IMR-90 (cell line): ENCODE measurements at regions not wholly inside any gene's neighbourhood (a gene's known extent, or its start where the extent isn't known, plus 50 kb on each side); places are given as distances from the start of the nearest gene placed in this dataset.

Source experiments
- ATAC-seq: fragments of 200-7000 bp; cut with Tn5 transposase; 2 replicates; pipeline ENCODE4 v1.9.1; 2020; ENCODE audit warnings: low read depth, mild to moderate bottlenecking, moderate library complexity
- BruUV-seq: library from RNA; stranded (reverse); fragments of 400-500 nt; replicated peaks from 2 replicates; lab custom pipeline; 2021; lab: Mats Ljungman, UMichigan
- CTCF ChIA-PET: fragments of 300-600 bp; formaldehyde crosslinking; extraction: SDS; loops from one replicate; lab custom pipeline; 2021; ENCODE audit warnings: antibody characterized with exemption; lab: Yijun Ruan, JAX
- POLR2A ChIA-PET: fragments of 300-600 bp; sonication (Branson Sonifier 250); formaldehyde crosslinking; loops from one replicate; lab custom pipeline; 2022; ENCODE audit warnings: antibody characterized with exemption; ENCODE audit not compliant: unreplicated experiment; lab: Charles Lee
- DNase-seq: peaks from one replicate; pipeline ENCODE4 v3.0.0; 2013
- H2AFZ ChIP-seq: replicated peaks from 2 replicates; pipeline ENCODE3; 2013; ENCODE audit warnings: low read length, mild to moderate bottlenecking; ENCODE audit not compliant: poor library complexity
- H2AK5ac ChIP-seq: 2 replicates; pipeline ENCODE4 v1.6.1; 2013; ENCODE audit warnings: low read depth, low read length, inconsistent platforms
- H2AK9ac ChIP-seq: replicated peaks from 2 replicates; pipeline ENCODE3; 2013; ENCODE audit warnings: mild to moderate bottlenecking, low read depth, low read length, moderate library complexity; ENCODE audit not compliant: poor library complexity
- H2BK120ac ChIP-seq: 2 replicates; pipeline ENCODE4 v1.6.1; 2013; ENCODE audit warnings: low read depth, low read length, inconsistent platforms
- H2BK15ac ChIP-seq: 3 replicates; pipeline ENCODE4 v1.6.1; 2013; ENCODE audit warnings: low read depth, low read length, inconsistent platforms
- H2BK20ac ChIP-seq: 2 replicates; pipeline ENCODE4 v1.6.1; 2013; ENCODE audit warnings: low read depth, mild to moderate bottlenecking, inconsistent platforms, low read length, moderate library complexity
- H2BK5ac ChIP-seq: 2 replicates; pipeline ENCODE4 v1.6.1; 2013; ENCODE audit warnings: mild to moderate bottlenecking, low read depth, low read length, inconsistent platforms; ENCODE audit not compliant: poor library complexity, severe bottlenecking
- H3K14ac ChIP-seq: replicated peaks from 2 replicates; pipeline ENCODE4 v1.6.1; 2013; ENCODE audit warnings: low read depth, low read length, inconsistent platforms
- H3K18ac ChIP-seq: 2 replicates; pipeline ENCODE4 v1.6.1; 2013; ENCODE audit warnings: low read depth, low read length, control low read depth
- H3K23ac ChIP-seq: 2 replicates; pipeline ENCODE4 v1.6.1; 2013; ENCODE audit warnings: low read depth, low read length, inconsistent platforms
- H3K27ac ChIP-seq: 2 replicates; pipeline ENCODE4 v1.5.1; 2013; ENCODE audit warnings: mild to moderate bottlenecking, control low read depth, low read length; ENCODE audit not compliant: insufficient read depth
- H3K27me3 ChIP-seq: 2 replicates; pipeline ENCODE4 v1.6.1; 2013; ENCODE audit warnings: low read length; ENCODE audit not compliant: control insufficient read depth, insufficient read depth
- H3K36me3 ChIP-seq: 2 replicates; pipeline ENCODE4 v1.6.1; 2013; ENCODE audit warnings: low read length, mixed read lengths; ENCODE audit not compliant: control insufficient read depth, insufficient read depth
- H3K4ac ChIP-seq: 2 replicates; pipeline ENCODE4 v1.6.1; 2013; ENCODE audit warnings: low read depth, low read length, inconsistent platforms
- H3K4me1 ChIP-seq: 2 replicates; pipeline ENCODE4 v1.6.1; 2013; ENCODE audit warnings: low read length, mixed read lengths; ENCODE audit not compliant: control insufficient read depth, insufficient read depth
- H3K4me2 ChIP-seq: 2 replicates; pipeline ENCODE4 v1.6.1; 2013; ENCODE audit warnings: low read depth, mild to moderate bottlenecking, control low read depth, low read length, moderate library complexity
- H3K4me3 ChIP-seq: 2 replicates; pipeline ENCODE4 v1.5.1; 2013; ENCODE audit warnings: low read depth, mild to moderate bottlenecking, control low read depth, low read length, moderate library complexity; ENCODE audit not compliant: insufficient read depth
- H3K56ac ChIP-seq: 2 replicates; pipeline ENCODE4 v1.6.1; 2013; ENCODE audit warnings: low read length, inconsistent platforms; ENCODE audit not compliant: insufficient read depth; ENCODE audit errors: extremely low read depth
- H3K79me1 ChIP-seq, 2 experiments: 2 replicates each; pipeline ENCODE4 v1.6.1; 2013; ENCODE audit warnings: low read length in 2 of 2, inconsistent platforms in 1 of 2, low read depth in 1 of 2
- H3K9ac ChIP-seq: 2 replicates; pipeline ENCODE4 v1.6.1; 2013; ENCODE audit warnings: low read depth, low read length, control low read depth
- H3K9me1 ChIP-seq: 2 replicates; pipeline ENCODE4 v1.6.1; 2013; ENCODE audit warnings: low read length, inconsistent platforms; ENCODE audit not compliant: insufficient read depth
- H3K9me3 ChIP-seq: 2 replicates; pipeline ENCODE4 v1.6.1; 2013; ENCODE audit warnings: low read length; ENCODE audit not compliant: control insufficient read depth, insufficient read depth
- H4K20me1 ChIP-seq: 2 replicates; pipeline ENCODE4 v1.6.1; 2013; ENCODE audit warnings: low read length, inconsistent platforms; ENCODE audit not compliant: insufficient read depth
- H4K5ac ChIP-seq: 2 replicates; pipeline ENCODE4 v1.6.1; 2013; ENCODE audit warnings: mild to moderate bottlenecking, low read depth, low read length, control low read depth
- H4K8ac ChIP-seq, 2 experiments: 2 replicates each; pipeline ENCODE4 v1.6.1; 2013; ENCODE audit warnings: low read depth in 2 of 2, low read length in 2 of 2, control low read depth in 1 of 2, inconsistent platforms in 1 of 2
- H4K91ac ChIP-seq: 2 replicates; pipeline ENCODE4 v1.6.1; 2013; ENCODE audit warnings: low read depth, low read length, inconsistent platforms; ENCODE audit not compliant: insufficient read depth
- BHLHE40 ChIP-seq: fragments of 150-350 bp; IDR thresholded peaks from 2 replicates; pipeline ENCODE4 v1.6.1; 2016; ENCODE audit warnings: mild to moderate bottlenecking, low read depth, low read length
- CHD1 ChIP-seq: IDR thresholded peaks from 2 replicates; pipeline ENCODE4 v1.6.1; 2012; ENCODE audit warnings: low read depth, low read length, improper control_type of control experiment
- MXI1 ChIP-seq: IDR thresholded peaks from 2 replicates; pipeline ENCODE4 v1.6.1; 2012; ENCODE audit warnings: low read depth, mild to moderate bottlenecking, low read length, moderate library complexity, borderline replicate concordance
- NFE2L2 ChIP-seq: fragments of 150-350 bp; IDR thresholded peaks from 2 replicates; pipeline ENCODE4 v1.6.1; 2016; ENCODE audit warnings: low read depth, mild to moderate bottlenecking, low read length
- RCOR1 ChIP-seq: IDR thresholded peaks from 2 replicates; pipeline ENCODE4 v1.6.1; 2012; ENCODE audit warnings: mild to moderate bottlenecking, low read length, improper control_type of control experiment; ENCODE audit not compliant: insufficient replicate concordance
- RFX5 ChIP-seq: IDR thresholded peaks from 2 replicates; pipeline ENCODE4 v1.8.0; 2012; ENCODE audit warnings: low read depth, mild to moderate bottlenecking, low read length, moderate library complexity
- WGBS, 2 experiments: methylation state at CpG; one replicate each; pipeline versions ENCODE4 v1.1.5 to v1.1.7; 2013; ENCODE audit warnings: missing lambda C conversion rate in 2 of 2; ENCODE audit not compliant: insufficient read length in 1 of 2; ENCODE audit errors: extremely low coverage in 2 of 2; 5-methylcytosine and 5-hydroxymethylcytosine counted together
- dilution Hi-C: fragments of 300-500 bp; cut with HindIII; formaldehyde crosslinking; loops from one replicate; pipeline ENCODE4 v1.14.3; 2018; ENCODE audit warnings: low sequenced_read_pairs; ENCODE audit not compliant: unreplicated experiment
- in situ Hi-C: fragments of 300-500 bp; cut with MboI; formaldehyde crosslinking; loops from 3 replicates; pipeline ENCODE4 v1.14.3; 2019; ENCODE audit warnings: low sequenced_read_pairs, inconsistent platforms, mixed read lengths
- intact Hi-C: fragments of 100-400 bp; cut with micrococcal nuclease; formaldehyde crosslinking; loops from 2 replicates; pipeline ENCODE4 v1.10.0; 2022
- TF ChIP-seq, protein P1 (sequence below): fragments of 150-350 bp; IDR thresholded peaks from 2 replicates; pipeline ENCODE4 v1.6.1; 2016; ENCODE audit warnings: low read depth, mild to moderate bottlenecking, low read length, moderate library complexity, borderline replicate concordance

DNA sequence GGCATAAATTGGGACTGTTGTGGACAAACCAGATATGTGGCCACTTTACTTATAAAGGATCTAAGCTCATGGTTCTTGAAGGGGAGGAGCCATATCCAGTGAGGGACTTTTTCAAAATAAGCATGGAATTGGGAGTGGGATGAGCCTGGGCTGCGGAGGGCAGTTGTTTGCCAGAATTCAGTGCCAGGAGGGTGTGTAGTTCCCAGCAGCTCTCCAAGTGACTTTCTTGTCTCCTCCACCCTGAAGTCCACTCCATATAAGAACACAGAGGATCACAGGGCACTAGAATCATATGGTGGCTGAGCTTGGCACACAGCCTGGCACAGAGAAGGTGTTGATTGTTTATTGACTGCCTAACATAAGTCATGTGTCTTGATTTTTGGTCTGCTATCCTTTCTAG lies 121.1 kb downstream of the CAVIN4 start:
- H3K14ac ChIP-seq: no peak overlapping the region
- BruUV-seq: no TSS peak
- no peaks in the 10 kb centered on the region for H3K27me3 ChIP-seq
- H4K5ac ChIP-seq: no peak overlapping the region
- H3K27ac ChIP-seq: no peak overlapping the region
- H3K56ac ChIP-seq: no peak overlapping the region
- ChIA-PET POLR2A (no interaction called here), CTCF (no interaction called here)
- no peak for ATAC-seq
- WGBS, 2 experiments: no CpG with 5 or more reads among the region's 1 CpG
- intact Hi-C loops (no loop called here), dilution Hi-C loops (no loop called here), in situ Hi-C loops (no loop called here)
- H3K23ac ChIP-seq: no peak overlapping the region
- no peaks in the 10 kb centered on the region for H3K36me3 ChIP-seq
- no peak overlapping the region for H3K4me3 ChIP-seq
- H2BK120ac ChIP-seq: no peak overlapping the region
- no peak overlapping the region for H4K8ac ChIP-seq
- no peaks in the 10 kb centered on the region for H3K9me1 ChIP-seq
- no peaks in the 10 kb centered on the region for H4K20me1 ChIP-seq
- no peak overlapping the region for H3K4ac ChIP-seq
- H3K18ac ChIP-seq: no peak overlapping the region
- H2BK15ac ChIP-seq: no peak overlapping the region
- no peak overlapping the region for H2AFZ ChIP-seq
- no peaks in the 10 kb centered on the region for H3K79me1 ChIP-seq
- H2BK20ac ChIP-seq: no peak overlapping the region
- H3K4me2 ChIP-seq: no peak overlapping the region
- no peak overlapping the region for H2AK9ac ChIP-seq
- no peak overlapping the region for H2AK5ac ChIP-seq
- no peak overlapping the region for H2BK5ac ChIP-seq
- no peak for TF ChIP-seq MXI1
- no peak for TF ChIP-seq RFX5
- no peak for TF ChIP-seq CHD1
- no peak for TF ChIP-seq RCOR1
- TF ChIP-seq, protein P1, sequence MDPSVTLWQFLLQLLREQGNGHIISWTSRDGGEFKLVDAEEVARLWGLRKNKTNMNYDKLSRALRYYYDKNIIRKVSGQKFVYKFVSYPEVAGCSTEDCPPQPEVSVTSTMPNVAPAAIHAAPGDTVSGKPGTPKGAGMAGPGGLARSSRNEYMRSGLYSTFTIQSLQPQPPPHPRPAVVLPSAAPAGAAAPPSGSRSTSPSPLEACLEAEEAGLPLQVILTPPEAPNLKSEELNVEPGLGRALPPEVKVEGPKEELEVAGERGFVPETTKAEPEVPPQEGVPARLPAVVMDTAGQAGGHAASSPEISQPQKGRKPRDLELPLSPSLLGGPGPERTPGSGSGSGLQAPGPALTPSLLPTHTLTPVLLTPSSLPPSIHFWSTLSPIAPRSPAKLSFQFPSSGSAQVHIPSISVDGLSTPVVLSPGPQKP: no peak
- TF ChIP-seq BHLHE40: no peak
- TF ChIP-seq NFE2L2: no peak
- DNase-seq: no peak
- H4K91ac ChIP-seq: no peak overlapping the region
- no peak overlapping the region for H3K9ac ChIP-seq
- no peaks in the 10 kb centered on the region for H3K4me1 ChIP-seq
- no peaks in the 10 kb centered on the region for H3K9me3 ChIP-seq
